HG02852 (cell line): ENCODE measurements at regions not wholly inside any gene's neighbourhood (a gene's known extent, or its start where the extent isn't known, plus 50 kb on each side); places are given as distances from the start of the nearest gene placed in this dataset.

Experiments
- ATAC-seq: cut with Tn5 transposase; IDR thresholded peaks from one replicate; pipeline ENCODE4 v1.9.1; 2021; ENCODE audit warnings: mild to moderate bottlenecking, moderate library complexity; ENCODE audit not compliant: unreplicated experiment

- no peak for ATAC-seq
These were observed 179.4 kb downstream of the ETS1 start for GRCh38 chr11:128407962-128408361.

GRCh38 chr11:128405714-128406662, 181.4 kb downstream of the ETS1 start:
- peak; percentile 77 for ATAC-seq

- ATAC-seq: no peak
These were observed 182.2 kb downstream of the ETS1 start for GRCh38 chr11:128405112-128405511.

GRCh38 chr11:128404437-128404836, 182.9 kb downstream of the ETS1 start:
- no peak for ATAC-seq

GRCh38 chr11:128400382-128401203, 186.8 kb downstream of the ETS1 start:
- no peak for ATAC-seq

GRCh38 chr11:128399251-128400121, 187.9 kb downstream of the ETS1 start:
- ATAC-seq: no peak

GRCh38 chr11:128398517-128399250, 188.7 kb downstream of the ETS1 start:
- ATAC-seq: no peak

- no peak for ATAC-seq
These were observed 190.0 kb downstream of the ETS1 start for GRCh38 chr11:128397362-128397761.

- ATAC-seq: no peak
These were observed 192.8 kb downstream of the ETS1 start for GRCh38 chr11:128394431-128395089.

GRCh38 chr11:128392259-128392658, 195.1 kb downstream of the ETS1 start:
- ATAC-seq: no peak

GRCh38 chr11:128391811-128392210, 195.5 kb downstream of the ETS1 start:
- ATAC-seq: no peak

GRCh38 chr11:128390246-128390645, 197.1 kb downstream of the ETS1 start:
- no peak for ATAC-seq

- ATAC-seq: no peak
These were observed 197.8 kb downstream of the ETS1 start for GRCh38 chr11:128389461-128389976.

- ATAC-seq: no peak
These were observed 199.0 kb downstream of the ETS1 start for GRCh38 chr11:128388206-128388815.

- ATAC-seq: no peak
These were observed 207.5 kb downstream of the ETS1 start for GRCh38 chr11:128379587-128380580.

- no peak for ATAC-seq
These were observed 211.4 kb downstream of the ETS1 start for GRCh38 chr11:128375961-128376360.

GRCh38 chr11:128374026-128374425, 213.3 kb downstream of the ETS1 start:
- ATAC-seq: no peak

GRCh38 chr11:128372977-128373376, 214.4 kb downstream of the ETS1 start:
- ATAC-seq: no peak
